HG03280 (cell line): ENCODE measurements at regions not wholly inside any gene's neighbourhood (a gene's known extent, or its start where the extent isn't known, plus 50 kb on each side); places are given as distances from the start of the nearest gene placed in this dataset.
"Not testable (repeated sequence)": the region's sequence is repeated elsewhere in the genome, so short reads cannot be mapped to it uniquely, and the experiment has no call there.

Experiments
- ATAC-seq: cut with Tn5 transposase; IDR thresholded peaks from one replicate; pipeline ENCODE4 v1.9.1; 2021; ENCODE audit warnings: mild to moderate bottlenecking, moderate library complexity; ENCODE audit not compliant: unreplicated experiment

GRCh38 chr13:86920961-86921360, 750.2 kb upstream of the SLITRK5 start:
- ATAC-seq: no peak

GRCh38 chr13:86922936-86923335, 748.2 kb upstream of the SLITRK5 start:
- ATAC-seq: no peak

DNA sequence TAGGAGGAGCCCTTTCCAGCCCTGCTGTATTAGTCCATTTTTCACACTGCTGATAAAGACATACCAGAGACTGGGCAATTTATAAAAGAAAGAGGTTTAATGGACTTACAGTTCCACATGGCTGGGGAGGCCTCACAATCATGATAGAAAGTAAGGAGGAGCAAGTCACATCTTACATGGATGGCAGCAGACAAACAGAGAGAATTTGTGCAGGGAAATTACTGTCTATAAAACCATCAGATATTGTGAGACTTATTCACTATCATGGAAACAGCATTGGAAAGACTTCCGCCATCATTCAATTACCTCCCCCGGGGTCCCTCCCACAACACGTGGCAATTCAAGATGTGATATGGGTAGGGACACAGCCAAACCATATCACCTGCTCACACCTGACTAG, 744.3 kb upstream of the SLITRK5 start:
- ATAC-seq: not testable (repeated sequence)

GRCh38 chr13:86932776-86933334, 738.3 kb upstream of the SLITRK5 start:
- ATAC-seq: no peak

GRCh38 chr13:86933676-86934075, 737.5 kb upstream of the SLITRK5 start:
- no peak for ATAC-seq

DNA sequence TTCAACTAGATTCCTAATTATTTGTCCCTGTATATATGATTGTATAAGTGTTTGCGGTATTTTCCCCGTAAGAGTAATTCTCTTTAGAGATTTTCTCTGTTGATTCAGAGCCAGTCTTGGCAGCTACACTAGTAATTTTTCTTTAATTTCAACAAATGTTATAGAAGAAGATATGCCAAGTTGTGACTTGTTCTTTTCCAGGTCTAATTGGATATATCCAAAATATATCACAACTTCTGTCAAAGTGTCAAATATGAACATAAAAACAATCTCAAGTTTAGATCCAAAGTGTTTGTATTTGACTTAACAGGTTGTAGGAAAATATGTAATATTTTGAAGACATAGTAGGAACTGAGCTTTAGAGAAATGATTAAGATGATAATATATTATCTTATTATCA, 733.9 kb upstream of the SLITRK5 start:
- ATAC-seq: no peak

DNA sequence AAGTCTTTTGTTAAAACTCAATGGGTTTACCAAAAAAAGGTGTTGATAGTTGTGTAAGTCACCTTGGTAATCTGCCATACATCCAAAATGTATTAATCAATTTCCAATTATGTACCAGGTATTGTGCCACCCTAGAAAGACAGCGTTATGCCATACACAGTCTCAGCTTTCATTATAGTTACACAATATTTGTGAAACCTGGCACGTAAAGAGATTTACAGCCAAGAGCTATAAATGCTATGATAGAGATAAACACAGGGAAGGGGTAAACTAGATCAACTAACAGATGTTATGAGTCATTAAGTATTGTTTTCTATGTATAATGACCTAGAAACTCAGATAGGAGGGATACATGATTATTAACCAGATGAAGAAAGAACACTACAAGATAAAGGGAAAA, 725.6 kb upstream of the SLITRK5 start:
- no peak for ATAC-seq

DNA sequence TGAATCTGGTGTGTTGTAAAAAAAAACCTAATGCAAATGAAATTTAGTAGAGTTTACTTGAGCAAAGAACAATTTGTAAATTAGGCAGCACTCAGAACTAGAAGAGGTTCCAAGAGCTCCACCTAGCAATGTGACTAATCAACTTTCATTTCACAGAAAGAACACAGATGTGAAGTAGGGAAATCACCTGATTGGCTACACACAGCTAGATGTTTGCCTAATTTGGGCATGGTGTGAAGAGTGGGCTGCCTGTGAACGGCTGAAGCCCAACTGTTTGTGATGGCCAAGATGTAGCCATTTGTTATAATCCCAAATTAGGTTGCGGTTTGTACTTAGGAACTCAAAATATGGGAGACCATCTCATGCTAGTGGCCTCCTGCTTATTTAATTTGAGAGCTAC, 724.4 kb upstream of the SLITRK5 start:
- ATAC-seq: no peak

DNA sequence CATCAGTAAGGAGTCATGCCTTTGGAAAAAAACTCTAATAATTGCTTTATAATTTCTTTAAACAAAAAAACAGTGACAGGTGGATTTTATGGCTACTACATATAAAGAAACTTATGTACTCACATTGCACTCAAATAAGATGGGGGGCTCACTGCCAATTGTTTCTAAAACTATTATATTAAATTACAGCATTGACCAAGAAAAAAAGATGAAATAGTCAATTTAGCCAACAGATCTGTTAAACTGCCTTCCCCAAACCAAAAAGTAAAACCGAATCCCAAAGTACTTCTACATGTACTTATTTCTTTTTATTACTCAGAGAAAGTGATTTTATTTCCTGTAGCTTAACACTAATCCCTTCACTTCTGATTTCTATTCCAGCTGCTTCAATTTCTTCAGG, 716.8 kb upstream of the SLITRK5 start:
- no peak for ATAC-seq

DNA sequence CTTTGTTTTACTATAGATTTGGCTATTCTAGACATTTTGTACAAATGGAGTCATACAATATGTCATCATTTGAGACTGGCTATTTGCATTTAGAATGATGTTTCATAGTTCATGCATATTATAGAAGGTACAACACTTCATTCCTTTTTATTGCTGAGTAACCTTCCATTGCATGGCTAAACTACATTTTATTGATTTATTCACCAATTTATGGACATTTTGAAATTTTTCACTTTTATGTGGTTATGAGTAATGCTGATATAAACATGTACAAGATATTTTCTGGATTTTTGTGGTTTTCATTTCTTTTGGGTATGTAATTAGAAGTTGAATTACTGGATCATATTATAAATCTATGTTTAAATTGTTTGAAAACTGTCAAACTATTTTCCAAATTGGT, 710.3 kb upstream of the SLITRK5 start:
- no peak for ATAC-seq

GRCh38 chr13:86974251-86974994, 696.7 kb upstream of the SLITRK5 start:
- ATAC-seq: no peak

- ATAC-seq: no peak
These were observed 696.2 kb upstream of the SLITRK5 start for GRCh38 chr13:86974995-86975328.

GRCh38 chr13:86976521-86977324, 694.4 kb upstream of the SLITRK5 start:
- no peak for ATAC-seq

GRCh38 chr13:86986448-86986847, 684.7 kb upstream of the SLITRK5 start:
- no peak for ATAC-seq

GRCh38 chr13:86992251-86992650, 678.9 kb upstream of the SLITRK5 start:
- no peak for ATAC-seq

DNA sequence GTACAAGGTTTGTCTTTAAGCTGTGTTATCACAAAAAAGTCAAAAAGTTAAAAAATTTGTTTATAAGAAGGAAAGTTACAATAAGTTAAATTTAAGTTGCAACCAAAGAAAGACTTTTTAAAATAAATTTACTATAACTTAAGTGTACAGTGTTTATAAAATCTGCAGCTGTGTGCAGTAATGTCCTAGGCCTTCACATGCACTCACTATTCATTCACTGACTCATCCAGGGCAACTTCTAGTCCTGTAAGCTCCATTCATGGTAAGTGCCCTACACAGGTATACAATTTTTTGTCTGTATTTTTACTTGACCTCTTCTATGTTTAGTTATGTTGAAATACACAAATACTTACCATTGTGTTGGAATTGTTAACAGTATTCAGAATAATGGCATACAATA, 667.9 kb upstream of the SLITRK5 start:
- no peak for ATAC-seq

DNA sequence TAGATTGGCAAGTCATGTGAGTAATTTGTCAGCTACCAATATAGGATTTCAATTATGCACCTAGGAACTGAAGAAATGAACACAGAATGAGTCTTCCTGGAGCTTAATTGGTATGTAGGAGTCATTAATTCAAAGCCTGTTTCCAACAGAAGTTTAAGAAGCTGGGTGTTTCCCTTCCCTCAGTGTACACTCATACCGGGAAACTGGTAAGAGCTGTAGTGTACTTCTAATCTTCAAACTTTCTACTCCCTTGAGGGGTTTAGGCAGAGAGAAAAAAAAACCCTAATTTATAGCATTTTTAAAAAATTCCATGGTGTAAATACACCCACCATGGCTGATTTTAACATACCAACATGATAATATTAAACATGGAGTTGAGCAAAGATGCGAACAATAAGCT, 665.7 kb upstream of the SLITRK5 start:
- no peak for ATAC-seq

- no peak for ATAC-seq
These were observed 635.6 kb upstream of the SLITRK5 start for GRCh38 chr13:87035526-87035925.

GRCh38 chr13:87042946-87043345, 628.2 kb upstream of the SLITRK5 start:
- ATAC-seq: no peak

DNA sequence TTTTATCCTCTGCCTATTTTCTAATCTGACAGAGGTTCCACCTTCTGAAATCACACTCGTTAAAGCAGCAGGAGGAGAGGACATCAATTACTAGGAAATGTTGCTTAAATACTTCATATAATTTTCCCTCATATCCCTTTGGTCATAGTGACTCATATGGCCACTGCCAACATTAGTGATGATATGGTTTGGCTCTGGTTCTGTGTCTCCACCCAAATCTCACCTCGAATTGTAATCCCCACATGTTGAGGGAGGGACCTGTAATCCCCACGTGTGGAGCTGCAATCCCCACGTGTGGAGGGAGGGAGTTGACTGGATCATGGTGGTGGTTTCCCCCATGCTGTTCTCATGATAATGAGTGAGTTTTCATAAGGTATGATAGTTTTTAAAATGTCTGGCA, 618.4 kb upstream of the SLITRK5 start:
- no peak for ATAC-seq

DNA sequence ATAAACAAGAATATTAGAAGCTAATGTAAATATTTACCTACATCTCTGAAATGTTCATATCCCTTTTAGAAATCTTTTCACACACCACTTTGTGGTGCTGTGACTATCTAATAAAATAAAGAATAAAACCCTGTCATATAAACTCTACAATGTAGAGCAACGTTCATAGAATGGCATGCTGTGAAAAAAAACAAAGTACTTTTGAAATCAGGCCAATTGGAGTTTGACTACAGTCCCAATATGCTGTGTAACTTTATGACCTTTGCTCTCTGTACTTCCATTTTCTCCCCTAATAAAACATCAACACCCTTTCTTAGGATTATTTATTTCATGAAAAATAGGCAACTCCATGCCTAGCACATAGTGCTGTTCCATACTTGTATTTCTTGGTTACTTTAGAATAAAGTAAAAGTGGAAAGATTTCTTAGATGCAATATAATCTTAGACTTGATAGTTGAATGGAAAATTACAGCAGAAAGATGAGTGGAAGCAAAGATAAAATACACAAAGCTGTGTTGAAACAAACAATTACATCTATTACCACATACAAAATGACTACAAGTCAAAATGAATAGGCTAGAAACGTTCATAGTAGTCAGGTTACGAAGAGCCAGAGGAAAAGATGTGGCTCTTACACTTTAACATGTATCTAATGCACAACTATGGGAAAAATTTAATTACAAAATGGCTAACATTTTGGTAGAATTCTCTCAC, 613.2 kb upstream of the SLITRK5 start:
- no peak for ATAC-seq
